ENCODE measurements at regions not wholly inside any gene's neighbourhood (a gene's known extent, or its start where the extent isn't known, plus 50 kb on each side); places are given as distances from the start of the nearest gene placed in this dataset.

GRCh38 chr11:45482331-45482730 lies 183.1 kb downstream of the CHST1 start:
- H4K20me1 ChIP-seq (ENCODE audit: insufficient read depth, low read length, poor library complexity, severe bottlenecking), result no peaks in the 10 kb centered on the region
- H3K79me2 ChIP-seq (ENCODE audit: insufficient read depth, low read length), result no peaks in the 10 kb centered on the region
- H3K4me1 ChIP-seq (ENCODE audit: insufficient read depth, low read length, poor library complexity, severe bottlenecking), result no peaks in the 10 kb centered on the region
- no peak overlapping the region for H2AFZ ChIP-seq (ENCODE audit: low read length)
- no peaks in the 10 kb centered on the region for H3F3A ChIP-seq (ENCODE audit: low read depth)
- no peaks in the 10 kb centered on the region for H3K9me2 ChIP-seq (replicated peaks; ENCODE audit: low read depth, low read length)
- H3K9me3 ChIP-seq (ENCODE audit: insufficient read depth, low read depth, low read length), result no peaks in the 10 kb centered on the region
- H3K36me3 ChIP-seq (ENCODE audit: insufficient read depth, low read length), result no peaks in the 10 kb centered on the region
- H3K27me3 ChIP-seq (ENCODE audit: insufficient read depth, low read length, poor library complexity, severe bottlenecking), result no peaks in the 10 kb centered on the region
- H3K4me2 ChIP-seq (ENCODE audit: low read depth, low read length, poor library complexity, severe bottlenecking), result no peak overlapping the region
- no peak overlapping the region for H3K9ac ChIP-seq (ENCODE audit: low read depth, low read length, poor library complexity, severe bottlenecking)
- no peak overlapping the region for H3K4me3 ChIP-seq (ENCODE audit: low read length, poor library complexity, severe bottlenecking)
- TF ChIP-seq EZH2phosphoT487 (IDR thresholded peaks at IDR 0.05; ENCODE audit: borderline replicate concordance) (no peak), CTCF (conservative IDR thresholded peaks at IDR 0.05; ENCODE audit: low read length) (no peak)

- H3K27me3 ChIP-seq (ENCODE audit: insufficient read depth, low read length, poor library complexity, severe bottlenecking), result no peaks in the 10 kb centered on the region
- TF ChIP-seq CTCF (conservative IDR thresholded peaks at IDR 0.05; ENCODE audit: low read length) (no peak), EZH2phosphoT487 (IDR thresholded peaks at IDR 0.05; ENCODE audit: borderline replicate concordance) (no peak)
- H3K9me2 ChIP-seq (replicated peaks; ENCODE audit: low read depth, low read length), result no peaks in the 10 kb centered on the region
- no peaks in the 10 kb centered on the region for H3K4me1 ChIP-seq (ENCODE audit: insufficient read depth, low read length, poor library complexity, severe bottlenecking)
- H3K4me2 ChIP-seq (ENCODE audit: low read depth, low read length, poor library complexity, severe bottlenecking), result no peak overlapping the region
- no peaks in the 10 kb centered on the region for H3F3A ChIP-seq (ENCODE audit: low read depth)
- H3K9me3 ChIP-seq (ENCODE audit: insufficient read depth, low read depth, low read length), result no peaks in the 10 kb centered on the region
- no peak overlapping the region for H2AFZ ChIP-seq (ENCODE audit: low read length)
- no peaks in the 10 kb centered on the region for H3K79me2 ChIP-seq (ENCODE audit: insufficient read depth, low read length)
- H3K9ac ChIP-seq (ENCODE audit: low read depth, low read length, poor library complexity, severe bottlenecking), result no peak overlapping the region
- no peak overlapping the region for H3K4me3 ChIP-seq (ENCODE audit: low read length, poor library complexity, severe bottlenecking)
- no peaks in the 10 kb centered on the region for H4K20me1 ChIP-seq (ENCODE audit: insufficient read depth, low read length, poor library complexity, severe bottlenecking)
- H3K36me3 ChIP-seq (ENCODE audit: insufficient read depth, low read length), result no peaks in the 10 kb centered on the region
Observed at GRCh38 chr11:45481026-45481425, 184.4 kb downstream of the CHST1 start.

GRCh38 chr11:45477588-45477987 lies 187.8 kb downstream of the CHST1 start:
- H3K4me2 ChIP-seq (ENCODE audit: low read depth, low read length, poor library complexity, severe bottlenecking), result no peak overlapping the region
- H3K9ac ChIP-seq (ENCODE audit: low read depth, low read length, poor library complexity, severe bottlenecking), result no peak overlapping the region
- no peaks in the 10 kb centered on the region for H3K9me2 ChIP-seq (replicated peaks; ENCODE audit: low read depth, low read length)
- H3F3A ChIP-seq (ENCODE audit: low read depth), result no peaks in the 10 kb centered on the region
- no peaks in the 10 kb centered on the region for H4K20me1 ChIP-seq (ENCODE audit: insufficient read depth, low read length, poor library complexity, severe bottlenecking)
- no peak overlapping the region for H3K4me3 ChIP-seq (ENCODE audit: low read length, poor library complexity, severe bottlenecking)
- no peaks in the 10 kb centered on the region for H3K4me1 ChIP-seq (ENCODE audit: insufficient read depth, low read length, poor library complexity, severe bottlenecking)
- H3K27me3 ChIP-seq (ENCODE audit: insufficient read depth, low read length, poor library complexity, severe bottlenecking), result no peaks in the 10 kb centered on the region
- no peaks in the 10 kb centered on the region for H3K9me3 ChIP-seq (ENCODE audit: insufficient read depth, low read depth, low read length)
- TF ChIP-seq EZH2phosphoT487 (IDR thresholded peaks at IDR 0.05; ENCODE audit: borderline replicate concordance) (no peak), CTCF (conservative IDR thresholded peaks at IDR 0.05; ENCODE audit: low read length) (no peak)
- no peaks in the 10 kb centered on the region for H3K36me3 ChIP-seq (ENCODE audit: insufficient read depth, low read length)
- no peaks in the 10 kb centered on the region for H3K79me2 ChIP-seq (ENCODE audit: insufficient read depth, low read length)
- H2AFZ ChIP-seq (ENCODE audit: low read length), result no peak overlapping the region

Data from Loucy (cell line).